Motor neuron (in vitro differentiated cells): ENCODE measurements at regions not wholly inside any gene's neighbourhood (a gene's known extent, or its start where the extent isn't known, plus 50 kb on each side); places are given as distances from the start of the nearest gene placed in this dataset.
"Not testable (repeated sequence)": the region's sequence is repeated elsewhere in the genome, so short reads cannot be mapped to it uniquely, and the experiment has no call there.

Source experiments
- ATAC-seq, 8 experiments: fragments of 200-7000 bp; cut with Tn5 transposase; replicated peaks in 6 of 8; 2 replicates each; pipeline ENCODE4 v1.8.0; 2021; ENCODE audit warnings: mild to moderate bottlenecking in 8 of 8, moderate library complexity in 8 of 8
- H3K27ac ChIP-seq, 2 donors: fragments of 250-450 bp; sonication (Bioruptor Pico); 2 replicates each; pipeline ENCODE4 v1.9.0; 2021; ENCODE audit warnings: antibody characterized with exemption in 2 of 2, mild to moderate bottlenecking in 2 of 2, moderate library complexity in 1 of 2
- H3K4me1 ChIP-seq, 2 donors: fragments of 250-450 bp; sonication (Bioruptor Pico); replicated peaks in 1 of 2; 2 replicates each; pipeline ENCODE4 v1.6.1; 2021; ENCODE audit warnings: antibody characterized with exemption in 2 of 2, mild to moderate bottlenecking in 2 of 2, moderate library complexity in 1 of 2
- H3K4me3 ChIP-seq, 5 donors: fragments of 250-450 bp; sonication (Bioruptor Pico); 2 replicates each; pipeline ENCODE4 v1.9.0; 2021; ENCODE audit warnings: antibody characterized with exemption in 5 of 5, mild to moderate bottlenecking in 5 of 5, moderate library complexity in 4 of 5
- WGBS, 10 experiments: fragments of 450-650 bp; shearing (Covaris generic); methylation state at CpG; one replicate each; pipeline ENCODE4 v1.0.0; 2022; 5-methylcytosine and 5-hydroxymethylcytosine counted together
- in situ Hi-C, 9 experiments: fragments of 400-800 bp; cut with MboI; loops; one replicate each; pipeline ENCODE4 v1.15.0; 2021; ENCODE audit warnings: low sequenced_read_pairs in 9 of 9, low pct_unique_long_range_greater_than_20kb in 2 of 9; ENCODE audit not compliant: unreplicated experiment in 9 of 9

GRCh38 chr14:101635749-101636560 is 74.7 kb downstream of the DIO3 start:
- 60 to 97% (median 85%) methylated on average over 1 to 6 of the region's 18 CpGs; no CpG with 5 or more reads in 2 of the 10 experiments for WGBS, 10 experiments
- peak in 2 of 8 experiments; percentile 23 to 45 for ATAC-seq
- Histone ChIP-seq H3K27ac (no peak overlapping the region), H3K4me3 (no peak overlapping the region), H3K4me1 (peaks cover 1 to 4% of the 10 kb centered on the region in 2 donors)
- in situ Hi-C loops = loop anchor here in 5 of 9 experiments (25.0 kb wide), 4 partner anchors 549 to 1249 kb away; partner anchors contain the start of genes RTL1 (in 3 of the 5) and WDR25 (in 2 of the 5)

GRCh38 chr14:101639241-101639833 is 78.0 kb downstream of the DIO3 start:
- ATAC-seq = no peak
- WGBS, 10 experiments = 32 to 90% (median 69%) methylated on average over 3 to 9 of the region's 9 CpGs; no CpG with 5 or more reads in 1 of the 10 experiments
- Histone ChIP-seq H3K27ac (no peak overlapping the region), H3K4me1 (peaks cover 0 to 4% of the 10 kb centered on the region in 2 donors), H3K4me3 (no peak overlapping the region)
- in situ Hi-C loops = loop anchor here in 5 of 9 experiments (25.0 kb wide), 4 partner anchors 552 to 1252 kb away; partner anchors contain the start of genes RTL1 (in 3 of the 5) and WDR25 (in 2 of the 5)

- Histone ChIP-seq H3K27ac (no peak overlapping the region), H3K4me3 (no peak overlapping the region), H3K4me1 (no peaks in the 10 kb centered on the region)
- WGBS, 10 experiments = 20 to 100% (median 89%) methylated on average over 1 to 6 of the region's 6 CpGs
- in situ Hi-C loops = loop anchor here in 5 of 9 experiments (25.0 kb wide), 4 partner anchors 556 to 1256 kb away; partner anchors contain the start of genes RTL1 (in 3 of the 5) and WDR25 (in 2 of the 5)
- no peak for ATAC-seq
These were observed 82.4 kb downstream of the DIO3 start for GRCh38 chr14:101643651-101644050.

GRCh38 chr14:101654051-101654450 is 92.8 kb downstream of the DIO3 start:
- Histone ChIP-seq H3K27ac (no peak overlapping the region), H3K4me1 (peaks cover 2 to 5% of the 10 kb centered on the region in 2 donors), H3K4me3 (no peak overlapping the region)
- in situ Hi-C loops = no loop called here
- peak in 1 of 8 experiments; percentile 38 for ATAC-seq
- WGBS, 10 experiments = 50 to 100% (median 73%) methylated on average over 1 to 2 of the region's 2 CpGs; no CpG with 5 or more reads in 2 of the 10 experiments

GRCh38 chr14:101657372-101657771 is 96.1 kb downstream of the DIO3 start:
- no peak for ATAC-seq
- Histone ChIP-seq H3K4me1 (peaks cover 2 to 5% of the 10 kb centered on the region in 2 donors), H3K4me3 (no peak overlapping the region), H3K27ac (no peak overlapping the region)
- in situ Hi-C loops = no loop called here

GRCh38 chr14:101665478-101666078 is 95.9 kb upstream of the PPP2R5C start:
- 16 to 80% (median 39%) methylated on average over 1 to 3 of the region's 3 CpGs for WGBS, 10 experiments
- Histone ChIP-seq H3K4me3 (no peak overlapping the region), H3K27ac (no peak overlapping the region), H3K4me1 (no peaks in the 10 kb centered on the region)
- ATAC-seq = peak in 4 of 8 experiments; percentile 40 to 77 (median 55)
- in situ Hi-C loops = no loop called here

GRCh38 chr14:101666264-101666663 is 95.2 kb upstream of the PPP2R5C start:
- in situ Hi-C loops = no loop called here
- no peak for ATAC-seq
- Histone ChIP-seq H3K4me3 (no peak overlapping the region), H3K4me1 (no peaks in the 10 kb centered on the region), H3K27ac (no peak overlapping the region)
- 40 to 100% (median 80%) methylated on average over 1 to 13 of the region's 16 CpGs; no CpG with 5 or more reads in 3 of the 10 experiments for WGBS, 10 experiments

GRCh38 chr14:101669629-101670028 is 91.9 kb upstream of the PPP2R5C start:
- Histone ChIP-seq H3K27ac (no peak overlapping the region), H3K4me1 (no peaks in the 10 kb centered on the region), H3K4me3 (no peak overlapping the region)
- in situ Hi-C loops = no loop called here
- no peak for ATAC-seq

- 25 to 81% (median 48%) methylated on average over 2 to 5 of the region's 5 CpGs for WGBS, 10 experiments
- Histone ChIP-seq H3K4me1 (no peaks in the 10 kb centered on the region), H3K27ac (no peak overlapping the region), H3K4me3 (no peak overlapping the region)
- in situ Hi-C loops = no loop called here
- ATAC-seq = no peak
These were observed 87.6 kb upstream of the PPP2R5C start for GRCh38 chr14:101673873-101674272.

GRCh38 chr14:101675835-101676234 is 85.7 kb upstream of the PPP2R5C start:
- in situ Hi-C loops, H3K4me1 ChIP-seq, ATAC-seq, H3K4me3 ChIP-seq, H3K27ac ChIP-seq: not testable (repeated sequence)
- no CpG with 5 or more reads among the region's 2 CpGs for WGBS, 10 experiments

- 67 to 97% (median 89%) methylated on average over 4 to 11 of the region's 11 CpGs for WGBS, 10 experiments
- H3K27ac ChIP-seq, H3K4me1 ChIP-seq, in situ Hi-C loops, H3K4me3 ChIP-seq, ATAC-seq: not testable (repeated sequence)
These were observed 83.6 kb upstream of the PPP2R5C start for GRCh38 chr14:101677912-101678327.

GRCh38 chr14:101681795-101682194 is 79.7 kb upstream of the PPP2R5C start:
- no peak overlapping the region for H3K27ac ChIP-seq
- WGBS, 10 experiments = 37 to 100% (median 88%) methylated on average over 1 to 2 of the region's 2 CpGs; no CpG with 5 or more reads in 1 of the 10 experiments
- in situ Hi-C loops = no loop called here
- no peak for ATAC-seq
- no peaks in the 10 kb centered on the region for H3K4me1 ChIP-seq
- H3K4me3 ChIP-seq = no peak overlapping the region

GRCh38 chr14:101683365-101683764 is 78.1 kb upstream of the PPP2R5C start:
- no peak for ATAC-seq
- H3K4me1 ChIP-seq = no peaks in the 10 kb centered on the region
- WGBS, 10 experiments = 57 to 100% (median 82%) methylated on average over 1 to 5 of the region's 6 CpGs; no CpG with 5 or more reads in 1 of the 10 experiments
- in situ Hi-C loops = no loop called here
- H3K4me3 ChIP-seq = no peak overlapping the region
- no peak overlapping the region for H3K27ac ChIP-seq
